Stimulated activated naive B cell treated with anti-CD40 and anti-IgM and Interleukin-4, amounts not matched to agents 10 μg/mL and 1 μg/mL and 100 μg/mL, for 72 hours (primary cell): ENCODE measurements at regions not wholly inside any gene's neighbourhood (a gene's known extent, or its start where the extent isn't known, plus 50 kb on each side); places are given as distances from the start of the nearest gene placed in this dataset.

Source experiments
- ATAC-seq, 2 donors: fragments of 150-1000 bp; cut with Tn5 transposase; replicated peaks; 2 replicates each; pipeline ENCODE4 v1.10.0; 2021; ENCODE audit warnings: moderate library complexity in 1 of 2
- DNase-seq: peaks from one replicate; pipeline ENCODE4 v3.0.0; 2021
- H3K27ac Mint-ChIP-seq: one replicate; pipeline ENCODE4 v1.8.0; 2022; ENCODE audit warnings: mild to moderate bottlenecking, mixed read lengths
- H3K27me3 Mint-ChIP-seq, 2 donors: one replicate each; pipeline ENCODE4 v1.8.0; 2022; ENCODE audit warnings: mixed read lengths in 2 of 2
- H3K36me3 Mint-ChIP-seq, 2 donors: one replicate each; pipeline ENCODE4 v1.8.0; 2022; ENCODE audit warnings: mixed read lengths in 2 of 2, mild to moderate bottlenecking in 1 of 2
- H3K4me1 Mint-ChIP-seq, 2 donors: one replicate each; pipeline ENCODE4 v1.8.0; 2022; ENCODE audit warnings: mixed read lengths in 2 of 2, mild to moderate bottlenecking in 1 of 2
- H3K4me3 Mint-ChIP-seq, 2 donors: one replicate each; pipeline ENCODE4 v1.8.0; 2022; ENCODE audit warnings: mild to moderate bottlenecking in 2 of 2, mixed read lengths in 2 of 2, moderate library complexity in 1 of 2
- H3K9me3 Mint-ChIP-seq, 2 donors: one replicate each; pipeline ENCODE4 v1.8.0; 2022; ENCODE audit warnings: mixed read lengths in 2 of 2, mild to moderate bottlenecking in 1 of 2

GRCh38 chr2:122858075-122858702, 1102.7 kb downstream of the TSN start:
- Mint-ChIP-seq H3K9me3 (peaks cover 5 to 12% of the 10 kb centered on the region in 2 donors), H3K27me3 (no peaks in the 10 kb centered on the region), H3K27ac (no peak overlapping the region), H3K4me3 (no peak overlapping the region), H3K36me3 (no peaks in the 10 kb centered on the region), H3K4me1 (no peaks in the 10 kb centered on the region)
- ATAC-seq: no peak
- no peak for DNase-seq

DNA sequence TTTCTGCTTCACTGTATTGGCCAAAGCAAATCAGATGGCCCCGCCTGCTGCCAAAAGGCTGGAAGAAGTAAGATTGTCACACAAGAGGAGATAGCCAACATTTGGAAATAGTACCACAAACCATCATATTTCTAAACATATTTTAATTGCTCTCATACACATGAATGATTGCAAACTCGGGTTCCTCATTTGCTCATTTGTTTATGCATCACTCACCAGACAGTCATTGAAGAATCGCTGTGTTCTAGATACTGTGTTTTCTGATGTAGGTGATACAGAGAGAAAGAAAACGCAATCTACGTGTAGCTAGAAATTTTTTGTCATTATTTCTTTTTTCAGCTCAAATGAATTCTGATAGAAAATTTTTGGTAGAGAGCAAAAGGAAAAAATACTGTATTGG, 1103.4 kb downstream of the TSN start:
- Mint-ChIP-seq H3K36me3 (no peaks in the 10 kb centered on the region), H3K27ac (no peak overlapping the region), H3K27me3 (no peaks in the 10 kb centered on the region), H3K4me1 (no peaks in the 10 kb centered on the region), H3K4me3 (no peak overlapping the region), H3K9me3 (peaks cover 5 to 8% of the 10 kb centered on the region in 2 donors)
- no peak for DNase-seq
- no peak for ATAC-seq

GRCh38 chr2:122859260-122859659, 1103.8 kb downstream of the TSN start:
- no peak overlapping the region for H3K4me3 Mint-ChIP-seq

DNA sequence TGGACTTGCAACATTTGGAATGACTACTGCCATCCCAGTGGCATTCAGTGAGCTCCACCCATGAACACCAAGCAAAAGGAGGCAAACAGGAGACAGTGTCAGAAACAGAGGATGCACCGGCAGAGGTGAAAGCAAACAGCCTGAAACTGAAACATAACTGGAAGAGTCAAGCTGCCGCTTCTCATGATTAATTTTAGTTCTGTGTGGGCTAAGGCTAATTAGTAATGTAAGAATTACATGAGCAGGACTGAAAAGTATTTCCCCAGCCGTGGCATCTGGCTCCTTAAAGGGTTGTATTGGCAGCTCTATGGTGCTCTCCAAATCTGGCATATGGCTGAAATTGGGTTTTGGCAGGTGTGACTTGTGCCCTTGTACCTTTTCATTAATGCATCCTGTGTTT, 1108.1 kb downstream of the TSN start:
- H3K9me3 Mint-ChIP-seq: peaks cover 10 to 11% of the 10 kb centered on the region in 2 donors
- H3K27ac Mint-ChIP-seq: no peak overlapping the region
- H3K4me3 Mint-ChIP-seq: no peak overlapping the region
- no peak for ATAC-seq
- DNase-seq: no peak
- no peaks in the 10 kb centered on the region for H3K36me3 Mint-ChIP-seq
- no peaks in the 10 kb centered on the region for H3K27me3 Mint-ChIP-seq
- H3K4me1 Mint-ChIP-seq: no peaks in the 10 kb centered on the region

More at GRCh38 chr2:122859260-122859659, 1103.8 kb downstream of the TSN start:
- H3K27me3 Mint-ChIP-seq: no peaks in the 10 kb centered on the region
- H3K27ac Mint-ChIP-seq: no peak overlapping the region
- ATAC-seq (no peak), DNase-seq (no peak)
- no peaks in the 10 kb centered on the region for H3K4me1 Mint-ChIP-seq
- H3K9me3 Mint-ChIP-seq: peaks cover 5 to 8% of the 10 kb centered on the region in 2 donors
- H3K36me3 Mint-ChIP-seq: no peaks in the 10 kb centered on the region

- DNase-seq (no peak), ATAC-seq (no peak)
- H3K36me3 Mint-ChIP-seq: no peaks in the 10 kb centered on the region
- H3K4me3 Mint-ChIP-seq: no peak overlapping the region
- H3K27ac Mint-ChIP-seq: no peak overlapping the region
- peaks cover 5% of the 10 kb centered on the region in 2 donors for H3K9me3 Mint-ChIP-seq
- no peaks in the 10 kb centered on the region for H3K4me1 Mint-ChIP-seq
- no peaks in the 10 kb centered on the region for H3K27me3 Mint-ChIP-seq
Observed at GRCh38 chr2:122864728-122865127, 1109.3 kb downstream of the TSN start.

DNA sequence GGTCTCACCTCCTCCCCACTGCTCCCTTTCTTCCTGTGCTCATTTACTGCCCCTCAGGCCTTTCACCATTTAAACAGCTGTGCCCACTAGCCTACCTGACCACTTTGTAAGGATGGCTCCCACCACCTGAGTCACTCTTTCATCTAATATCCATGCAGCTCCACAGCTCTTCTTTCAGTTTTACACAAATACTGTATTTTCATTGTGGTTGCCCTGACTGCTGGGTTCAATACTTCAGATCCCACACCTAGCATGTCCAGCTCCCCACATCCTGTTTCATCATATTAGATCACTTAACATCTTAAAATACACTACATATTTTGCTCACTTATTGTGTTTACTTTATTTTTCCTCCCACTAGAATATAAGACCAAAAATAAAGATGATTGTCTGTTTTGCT, 1110.6 kb downstream of the TSN start:
- no peaks in the 10 kb centered on the region for H3K27me3 Mint-ChIP-seq
- DNase-seq: no peak
- no peaks in the 10 kb centered on the region for H3K4me1 Mint-ChIP-seq
- H3K4me3 Mint-ChIP-seq: no peak overlapping the region
- peaks cover 6 to 8% of the 10 kb centered on the region in 2 donors for H3K9me3 Mint-ChIP-seq
- no peak for ATAC-seq
- no peak overlapping the region for H3K27ac Mint-ChIP-seq
- no peaks in the 10 kb centered on the region for H3K36me3 Mint-ChIP-seq

DNA sequence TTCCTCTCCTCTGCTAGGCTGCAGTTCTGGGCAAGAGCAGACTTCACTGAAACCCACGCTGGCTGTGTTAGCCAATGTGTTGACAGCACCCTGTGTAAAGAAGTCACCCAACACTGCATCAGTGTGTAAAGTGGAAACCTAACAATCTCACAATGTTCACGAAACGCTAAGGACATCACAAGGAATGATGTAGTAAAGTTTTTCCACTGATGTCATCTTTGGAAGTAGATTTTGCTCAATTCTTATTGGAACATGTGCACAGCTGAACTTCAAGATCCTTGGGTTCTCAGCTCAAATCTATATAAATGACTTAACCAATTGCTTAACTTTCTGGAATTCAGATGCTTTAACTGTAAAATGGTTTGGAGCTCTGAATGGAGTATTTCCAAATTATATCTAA, 1112.5 kb downstream of the TSN start:
- no peak overlapping the region for H3K27ac Mint-ChIP-seq
- no peak for ATAC-seq
- no peaks in the 10 kb centered on the region for H3K4me1 Mint-ChIP-seq
- no peaks in the 10 kb centered on the region for H3K36me3 Mint-ChIP-seq
- no peak for DNase-seq
- no peak overlapping the region for H3K4me3 Mint-ChIP-seq
- H3K27me3 Mint-ChIP-seq: no peaks in the 10 kb centered on the region
- peaks cover 6 to 8% of the 10 kb centered on the region in 2 donors for H3K9me3 Mint-ChIP-seq

DNA sequence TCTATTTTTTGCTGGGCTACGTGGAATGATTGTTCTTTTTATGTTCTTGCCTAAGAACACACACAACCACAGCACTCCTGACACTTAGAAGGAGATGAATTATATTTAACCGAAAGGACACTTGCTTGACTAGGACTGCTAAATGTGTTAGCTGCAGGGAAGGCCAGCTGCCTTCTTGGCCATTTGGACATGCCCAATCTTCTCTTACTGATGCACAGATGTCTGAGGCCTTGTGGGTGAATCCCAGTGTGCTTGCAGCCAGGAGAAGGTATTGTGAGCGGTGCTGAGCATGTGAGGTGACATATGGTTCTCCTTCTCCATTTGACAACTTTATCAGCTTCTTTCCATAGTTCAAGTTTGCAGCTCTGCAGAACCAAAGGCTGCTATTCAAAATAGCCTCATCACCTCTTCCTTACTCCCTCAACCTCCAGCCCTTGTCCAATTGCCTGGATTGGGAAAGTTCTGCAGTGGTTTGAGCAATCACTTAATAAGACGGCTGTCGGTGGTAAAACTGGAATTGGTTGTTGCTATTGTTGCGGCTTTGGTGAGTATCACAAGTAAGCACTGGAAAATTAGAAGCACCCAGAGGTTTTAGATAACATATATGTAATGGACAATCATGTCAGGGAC, 1113.3 kb downstream of the TSN start:
- no peak overlapping the region for H3K4me3 Mint-ChIP-seq
- H3K36me3 Mint-ChIP-seq: no peaks in the 10 kb centered on the region
- H3K4me1 Mint-ChIP-seq: no peaks in the 10 kb centered on the region
- DNase-seq: no peak
- H3K9me3 Mint-ChIP-seq: peaks cover 6 to 8% of the 10 kb centered on the region in 2 donors
- ATAC-seq: no peak
- H3K27ac Mint-ChIP-seq: no peak overlapping the region
- H3K27me3 Mint-ChIP-seq: no peaks in the 10 kb centered on the region

- Mint-ChIP-seq H3K36me3 (no peaks in the 10 kb centered on the region), H3K27ac (no peak overlapping the region), H3K27me3 (no peaks in the 10 kb centered on the region), H3K4me1 (no peaks in the 10 kb centered on the region), H3K4me3 (no peak overlapping the region), H3K9me3 (peaks cover 2 to 3% of the 10 kb centered on the region in 2 donors)
- DNase-seq (no peak), ATAC-seq (no peak)
Observed at GRCh38 chr2:122873951-122874350, 1118.5 kb downstream of the TSN start.

- H3K9me3 Mint-ChIP-seq: peaks cover under 1 to 3% of the 10 kb centered on the region in 2 donors
- no peak overlapping the region for H3K27ac Mint-ChIP-seq
Observed at GRCh38 chr2:122875091-122875865, 1119.8 kb downstream of the TSN start.

GRCh38 chr2:122883849-122884248, 1128.4 kb downstream of the TSN start:
- H3K27ac Mint-ChIP-seq: no peak overlapping the region
- DNase-seq: no peak
- no peaks in the 10 kb centered on the region for H3K4me1 Mint-ChIP-seq
- no peak for ATAC-seq
- no peaks in the 10 kb centered on the region for H3K36me3 Mint-ChIP-seq
- H3K4me3 Mint-ChIP-seq: no peak overlapping the region
- H3K27me3 Mint-ChIP-seq: no peaks in the 10 kb centered on the region
- peaks cover 0 to 2% of the 10 kb centered on the region in 2 donors for H3K9me3 Mint-ChIP-seq

More at GRCh38 chr2:122875091-122875865, 1119.8 kb downstream of the TSN start:
- H3K4me3 Mint-ChIP-seq: no peak overlapping the region
- H3K4me1 Mint-ChIP-seq: no peaks in the 10 kb centered on the region
- no peaks in the 10 kb centered on the region for H3K36me3 Mint-ChIP-seq
- ATAC-seq: no peak
- no peak for DNase-seq
- no peaks in the 10 kb centered on the region for H3K27me3 Mint-ChIP-seq

DNA sequence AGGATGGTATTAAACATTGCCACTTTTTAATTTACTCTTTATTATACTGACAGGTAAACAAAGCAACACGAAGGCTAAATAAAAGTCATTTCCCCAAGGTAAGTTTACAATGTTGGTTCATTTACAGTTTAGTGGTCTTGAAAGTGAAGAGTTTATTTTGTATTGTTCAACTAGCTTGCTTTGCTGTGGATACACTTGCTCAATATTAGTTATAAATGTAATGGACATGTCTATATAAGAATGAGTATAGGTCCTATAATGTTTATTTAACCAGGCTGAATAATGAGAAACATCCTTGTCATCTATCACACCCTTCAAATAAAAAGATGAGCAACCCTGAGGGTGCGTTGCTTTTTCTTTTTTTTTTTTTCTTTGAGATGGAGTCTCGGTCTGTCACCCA, 1129.4 kb downstream of the TSN start:
- no peaks in the 10 kb centered on the region for H3K27me3 Mint-ChIP-seq
- no peak overlapping the region for H3K4me3 Mint-ChIP-seq
- no peak overlapping the region for H3K27ac Mint-ChIP-seq
- no peaks in the 10 kb centered on the region for H3K4me1 Mint-ChIP-seq
- no peak for DNase-seq
- H3K36me3 Mint-ChIP-seq: no peaks in the 10 kb centered on the region
- peaks cover 0 to 2% of the 10 kb centered on the region in 2 donors for H3K9me3 Mint-ChIP-seq
- ATAC-seq: no peak

GRCh38 chr2:122885436-122885835, 1130.0 kb downstream of the TSN start:
- H3K36me3 Mint-ChIP-seq: no peaks in the 10 kb centered on the region
- no peaks in the 10 kb centered on the region for H3K4me1 Mint-ChIP-seq
- H3K27ac Mint-ChIP-seq: no peak overlapping the region
- ATAC-seq (no peak), DNase-seq (no peak)
- peaks cover 0 to 2% of the 10 kb centered on the region in 2 donors for H3K9me3 Mint-ChIP-seq
- H3K4me3 Mint-ChIP-seq: no peak overlapping the region
- no peaks in the 10 kb centered on the region for H3K27me3 Mint-ChIP-seq

GRCh38 chr2:122886479-122887145, 1131.2 kb downstream of the TSN start:
- Mint-ChIP-seq H3K9me3 (no peaks in the 10 kb centered on the region), H3K4me1 (no peaks in the 10 kb centered on the region), H3K36me3 (no peaks in the 10 kb centered on the region), H3K27me3 (no peaks in the 10 kb centered on the region), H3K27ac (no peak overlapping the region), H3K4me3 (no peak overlapping the region)
- DNase-seq (no peak), ATAC-seq (no peak)
